Esophagus muscularis mucosa (tissue), 4 donors: ENCODE measurements at regions not wholly inside any gene's neighbourhood (a gene's known extent, or its start where the extent isn't known, plus 50 kb on each side); places are given as distances from the start of the nearest gene placed in this dataset.
A peak's percentile ranks its signal among the peaks of the same experiment; 100 is the strongest.
"Not testable (repeated sequence)": the region's sequence is repeated elsewhere in the genome, so short reads cannot be mapped to it uniquely, and the experiment has no call there.

Source experiments
- DNase-seq: peaks from one replicate; pipeline ENCODE4 v3.0.0-alpha.2; 2017; ENCODE audit errors: extremely low spot score
- H3K27ac ChIP-seq, 4 donors: fragments of 200-600 bp; sonication (generic); replicated peaks in 1 of 4; 1 replicate in 3 of 4; 2 replicates in 1 of 4; pipeline ENCODE4 v1.5.1; 2016 to 2019; ENCODE audit warnings: mild to moderate bottlenecking in 1 of 4
- H3K27me3 ChIP-seq, 4 donors: fragments of 200-600 bp; sonication (generic); one replicate each; pipeline versions ENCODE4 v1.5.1 to v1.6.0; 2016 to 2019
- H3K36me3 ChIP-seq, 4 donors: fragments of 200-600 bp; sonication (generic); one replicate each; pipeline ENCODE4 v1.5.1; 2016 to 2019
- H3K4me1 ChIP-seq, 4 donors: fragments of 200-600 bp; sonication (generic); one replicate each; pipeline ENCODE4 v1.5.1; 2016 to 2019
- H3K4me3 ChIP-seq, 4 donors: fragments of 200-600 bp; sonication (generic); 1 replicate in 2 of 4; 2 replicates in 2 of 4; pipeline ENCODE4 v1.5.1; 2016 to 2019; ENCODE audit warnings: mild to moderate bottlenecking in 4 of 4, moderate library complexity in 1 of 4
- H3K9me3 ChIP-seq, 4 donors: fragments of 200-600 bp; sonication (generic); 1 replicate in 3 of 4; 2 replicates in 1 of 4; pipeline ENCODE4 v1.5.1; 2016 to 2019
- CTCF ChIP-seq, 3 experiments: fragments of 200-600 bp in 2 of 3; fragments of 450-650 bp in 1 of 3; sonication (generic) in 2 of 3; IDR thresholded peaks; one replicate each; pipeline ENCODE4 v1.5.1; 2017 to 2019; ENCODE audit warnings: antibody characterized with exemption in 3 of 3, mild to moderate bottlenecking in 2 of 3, moderate library complexity in 1 of 3
- EP300 ChIP-seq: sonication (generic); formaldehyde crosslinking; IDR thresholded peaks from one replicate; pipeline ENCODE4 v1.6.1; 2017; ENCODE audit warnings: antibody characterized with exemption
- POLR2A ChIP-seq: fragments of 450-650 bp; IDR thresholded peaks from one replicate; pipeline ENCODE4 v1.6.1; 2017; ENCODE audit warnings: antibody characterized with exemption, moderate library complexity, mild to moderate bottlenecking, low read depth
- POLR2AphosphoS5 ChIP-seq, 2 donors: sonication (generic); formaldehyde crosslinking; IDR thresholded peaks; one replicate each; pipeline ENCODE4 v1.6.1; 2017; ENCODE audit warnings: antibody characterized with exemption in 2 of 2
- WGBS: methylation state at CpG from one replicate; pipeline ENCODE4 v1.1.5; 2018; 5-methylcytosine and 5-hydroxymethylcytosine counted together
- intact Hi-C: fragments of 100-400 bp; cut with DNase I; formaldehyde crosslinking; loops from one replicate; pipeline ENCODE4 v1.15.1; 2023

DNA sequence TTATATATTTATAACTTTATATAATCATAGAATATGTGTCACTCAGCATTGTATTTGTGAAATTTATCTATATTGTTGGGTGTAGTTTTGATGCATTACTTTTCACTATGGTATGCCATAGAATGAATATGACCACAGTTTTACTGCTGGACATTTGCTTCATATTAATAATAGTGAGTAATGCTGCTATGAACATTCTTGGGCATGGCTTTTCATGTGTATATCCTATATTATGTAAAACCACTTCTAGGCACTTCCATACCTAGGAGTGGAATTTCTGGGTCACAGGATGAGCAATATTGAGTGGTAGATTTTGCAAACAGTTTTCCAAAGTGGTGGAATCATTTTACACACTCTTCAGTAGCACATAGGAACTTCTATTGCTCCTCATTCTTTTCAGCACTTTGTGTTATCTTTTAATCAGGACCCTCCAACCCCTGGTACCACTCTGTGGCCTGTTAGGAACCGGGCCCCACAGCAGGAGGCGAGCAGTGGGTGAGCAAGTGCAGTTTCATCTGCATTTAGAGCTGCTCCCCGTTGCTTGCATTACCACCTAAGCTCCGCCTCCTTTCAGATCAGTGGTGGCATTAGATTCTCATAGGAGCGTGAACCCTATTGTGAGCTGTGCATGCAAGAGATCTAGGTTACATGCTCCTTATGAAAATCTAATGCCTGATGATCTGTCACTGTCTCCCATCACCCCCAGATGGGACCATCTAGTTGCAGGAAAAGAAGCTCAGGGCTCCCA lies 56.0 kb upstream of the CNIH3 start:
- no peak for TF ChIP-seq POLR2AphosphoS5 (IDR thresholded peaks at IDR 0.05)
- TF ChIP-seq CTCF (IDR thresholded peaks at IDR 0.05), result no peak
- Histone ChIP-seq H3K4me3 (no peak overlapping the region), H3K27me3 (no peaks in the 10 kb centered on the region), H3K4me1 (no peaks in the 10 kb centered on the region), H3K36me3 (no peaks in the 10 kb centered on the region), H3K9me3 (peaks cover 0 to 3% (median 0%) of the 10 kb centered on the region in 4 donors), H3K27ac (no peak overlapping the region)
- DNase-seq, result peak; percentile 34
- 98% methylated on average over 5 of the region's 5 CpGs for WGBS
- intact Hi-C loops, result no loop called here

DNA sequence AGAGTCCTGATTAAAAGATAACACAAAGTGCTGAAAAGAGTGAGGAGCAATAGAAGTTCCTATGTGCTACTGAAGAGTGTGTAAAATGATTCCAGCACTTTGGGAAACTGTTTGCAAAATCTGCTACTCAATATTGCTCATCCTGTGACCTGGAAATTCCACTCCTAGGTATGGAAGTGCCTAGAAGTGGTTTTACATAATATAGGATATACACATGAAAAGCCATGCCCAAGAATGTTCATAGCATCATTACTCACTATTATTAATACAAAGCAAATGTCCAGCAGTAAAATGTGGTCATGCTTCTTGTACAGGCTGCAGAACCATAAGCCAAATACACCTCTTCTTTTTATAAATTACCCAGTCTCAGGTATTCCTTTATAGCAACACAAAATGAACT lies 53.2 kb upstream of the CNIH3 start:
- H3K36me3 ChIP-seq, H3K4me1 ChIP-seq, DNase-seq, H3K9me3 ChIP-seq, intact Hi-C loops, H3K4me3 ChIP-seq, H3K27me3 ChIP-seq, H3K27ac ChIP-seq: not testable (repeated sequence)

DNA sequence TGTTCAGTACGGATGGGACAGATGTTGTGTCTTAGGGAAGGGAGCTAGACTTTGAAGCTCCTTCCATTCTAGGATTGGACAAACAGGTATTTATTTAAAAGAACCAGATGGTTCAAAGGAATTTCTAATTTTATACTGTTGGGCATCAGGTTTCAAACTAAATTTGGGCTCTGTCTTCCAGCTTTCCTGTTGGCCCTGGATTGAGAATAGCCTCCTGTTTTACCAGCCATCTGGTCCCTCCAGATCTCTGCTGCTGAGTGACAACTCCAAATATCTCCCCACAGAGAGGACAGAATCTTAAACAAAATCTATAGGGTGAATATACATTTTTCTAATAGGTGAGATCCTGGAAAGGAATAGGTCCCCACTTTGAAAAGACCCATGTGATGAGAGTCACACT lies 52.5 kb upstream of the CNIH3 start:
- no peaks in the 10 kb centered on the region for H3K36me3 ChIP-seq
- 91% methylated on average over 1 of the region's 1 CpG for WGBS
- H3K9me3 ChIP-seq, result peaks cover 0 to 3% (median 0%) of the 10 kb centered on the region in 4 donors
- H3K27ac ChIP-seq, result no peak overlapping the region
- intact Hi-C loops, result no loop called here
- no peak for DNase-seq
- no peak for TF ChIP-seq EP300
- no peak for TF ChIP-seq POLR2AphosphoS5 (IDR thresholded peaks at IDR 0.05)
- no peak for TF ChIP-seq POLR2A
- no peak for TF ChIP-seq CTCF (IDR thresholded peaks at IDR 0.05)
- H3K4me3 ChIP-seq, result no peak overlapping the region
- H3K27me3 ChIP-seq, result no peaks in the 10 kb centered on the region
- H3K4me1 ChIP-seq, result no peaks in the 10 kb centered on the region

DNA sequence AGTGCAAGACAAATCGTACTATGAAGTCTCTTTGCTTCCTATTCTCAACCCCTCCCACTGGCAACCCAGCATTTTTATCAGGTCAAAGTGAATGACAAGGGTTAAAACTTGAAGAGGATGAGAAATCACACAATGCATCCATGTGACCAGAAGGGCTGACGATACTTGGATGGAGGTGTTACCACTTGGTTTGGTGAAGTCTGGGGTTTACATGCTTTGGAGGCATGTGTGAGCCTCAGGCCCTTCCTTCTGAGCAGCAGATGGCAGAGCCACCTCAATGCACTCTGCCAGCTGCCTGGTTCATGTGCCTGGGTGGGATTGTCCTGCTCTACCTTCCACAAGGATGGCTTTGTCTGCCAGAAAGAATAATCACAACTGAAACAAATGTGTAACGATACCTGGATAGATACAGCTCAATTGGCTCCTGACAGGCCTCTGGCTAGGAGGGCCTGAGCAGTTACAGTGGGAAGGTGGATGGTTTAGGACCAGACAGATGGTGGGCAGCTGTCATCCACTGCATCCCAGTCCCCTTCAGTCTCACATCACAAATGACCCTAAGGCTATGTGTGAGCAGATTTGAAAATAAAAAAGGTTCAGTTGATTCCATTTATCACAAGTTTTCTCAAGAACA lies 51.5 kb upstream of the CNIH3 start:
- Histone ChIP-seq H3K9me3 (peaks cover 0 to 3% (median 0%) of the 10 kb centered on the region in 4 donors), H3K27me3 (no peaks in the 10 kb centered on the region), H3K27ac (no peak overlapping the region), H3K36me3 (no peaks in the 10 kb centered on the region), H3K4me3 (no peak overlapping the region), H3K4me1 (no peaks in the 10 kb centered on the region)
- intact Hi-C loops, result no loop called here
- TF ChIP-seq EP300 (no peak), POLR2A (no peak), CTCF (IDR thresholded peaks at IDR 0.05) (no peak), POLR2AphosphoS5 (IDR thresholded peaks at IDR 0.05) (no peak)
- 74% methylated on average over 3 of the region's 3 CpGs for WGBS
- DNase-seq, result peak; percentile 57

- WGBS, result 80% methylated on average over 3 of the region's 5 CpGs
- no peaks in the 10 kb centered on the region for H3K36me3 ChIP-seq
- H3K27ac ChIP-seq, result no peak overlapping the region
- intact Hi-C loops, result no loop called here
- peak; percentile 77 for DNase-seq
- no peaks in the 10 kb centered on the region for H3K4me1 ChIP-seq
- no peak overlapping the region for H3K4me3 ChIP-seq
- no peak for TF ChIP-seq POLR2AphosphoS5 (IDR thresholded peaks at IDR 0.05)
- peaks cover 0 to 3% (median 0%) of the 10 kb centered on the region in 4 donors for H3K9me3 ChIP-seq
- no peaks in the 10 kb centered on the region for H3K27me3 ChIP-seq
These were observed 50.9 kb upstream of the CNIH3 start for GRCh38 chr1:224565186-224565585.
